Natural killer cell treated with Interleukin-12 subunit alpha and Interleukin-12 subunit beta and Interleukin-15 and Interleukin-18, amount 100 ng/mL, for 72 hours (primary cell): ENCODE measurements at regions not wholly inside any gene's neighbourhood (a gene's known extent, or its start where the extent isn't known, plus 50 kb on each side); places are given as distances from the start of the nearest gene placed in this dataset.

Source experiments
- ATAC-seq, 2 donors: fragments of 150-1000 bp; cut with Tn5 transposase in 1 of 2; sonication (Bioruptor Pico), chemical (Tn5 transposase) in 1 of 2; 2 replicates each; pipeline ENCODE4 v1.10.0; 2021
- DNase-seq: peaks from one replicate; pipeline ENCODE4 v3.0.0; 2022; ENCODE audit warnings: low spot score
- H3K27ac Mint-ChIP-seq, 2 donors: 1 replicate in 1 of 2; 2 replicates in 1 of 2; pipeline ENCODE4 v1.8.0; 2022; ENCODE audit warnings: mixed read lengths in 2 of 2, mild to moderate bottlenecking in 1 of 2, moderate library complexity in 1 of 2
- H3K27me3 Mint-ChIP-seq, 2 donors: 1 replicate in 1 of 2; 2 replicates in 1 of 2; pipeline ENCODE4 v1.8.0; 2022; ENCODE audit warnings: mixed read lengths in 2 of 2
- H3K36me3 Mint-ChIP-seq: one replicate; pipeline ENCODE4 v1.8.0; 2022; ENCODE audit warnings: mixed read lengths
- H3K4me1 Mint-ChIP-seq, 2 donors: 1 replicate in 1 of 2; 2 replicates in 1 of 2; pipeline ENCODE4 v1.8.0; 2022; ENCODE audit warnings: low read depth in 2 of 2, mixed read lengths in 2 of 2, mild to moderate bottlenecking in 1 of 2
- H3K4me3 Mint-ChIP-seq: one replicate; pipeline ENCODE4 v1.8.0; 2022; ENCODE audit warnings: mixed read lengths
- H3K9me3 Mint-ChIP-seq: 2 replicates; pipeline ENCODE4 v1.8.0; 2022; ENCODE audit warnings: mixed read lengths

DNA sequence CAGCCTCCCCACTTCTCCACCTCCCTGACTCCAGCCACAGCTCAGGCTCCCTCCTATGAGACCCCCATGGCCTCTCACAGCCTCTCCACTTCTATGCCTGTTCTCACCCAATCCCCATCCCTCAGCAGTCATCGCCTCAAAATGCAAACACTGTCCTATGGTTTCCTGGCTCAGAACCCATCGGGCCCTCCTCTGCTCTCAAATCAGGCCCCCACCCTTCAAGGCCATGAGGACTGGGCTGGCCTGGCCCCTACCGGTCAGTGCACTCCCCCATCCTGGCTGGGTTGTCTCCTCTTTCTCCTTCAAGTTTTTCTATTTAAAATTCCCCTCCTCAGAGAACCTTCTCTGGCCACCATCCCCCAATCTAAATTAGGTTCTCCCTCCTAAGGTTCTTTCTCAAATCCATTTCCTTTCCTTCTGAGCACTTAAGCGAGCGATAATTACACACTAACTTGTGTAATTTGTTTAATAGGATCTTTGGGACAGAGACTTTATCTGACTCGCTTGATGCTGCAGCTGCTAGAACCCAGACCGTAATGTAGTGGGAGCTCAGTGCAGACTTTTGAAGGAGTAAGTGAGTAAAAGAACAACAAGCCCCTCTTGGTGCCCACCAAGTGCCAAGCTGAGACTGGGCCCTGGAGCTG is 347.2 kb downstream of the MATN1 start:
- no peaks in the 10 kb centered on the region for H3K36me3 Mint-ChIP-seq

GRCh38 chr1:30375156-30375555 is 348.2 kb downstream of the MATN1 start:
- Mint-ChIP-seq H3K9me3 (no peaks in the 10 kb centered on the region), H3K27ac (no peak overlapping the region), H3K4me3 (no peak overlapping the region), H3K36me3 (no peaks in the 10 kb centered on the region), H3K4me1 (no peaks in the 10 kb centered on the region), H3K27me3 (peaks cover 0 to 6% of the 10 kb centered on the region in 2 donors)
- DNase-seq (no peak), ATAC-seq (no peak)

More for the DNA sequence above, 347.2 kb downstream of the MATN1 start:
- Mint-ChIP-seq H3K27me3 (peaks cover 0 to 6% of the 10 kb centered on the region in 2 donors), H3K9me3 (no peaks in the 10 kb centered on the region), H3K27ac (no peak overlapping the region), H3K4me3 (no peak overlapping the region), H3K4me1 (no peaks in the 10 kb centered on the region)
- ATAC-seq (no peak), DNase-seq (no peak)

- DNase-seq, result no peak
- Mint-ChIP-seq H3K4me1 (no peaks in the 10 kb centered on the region), H3K27ac (no peak overlapping the region), H3K4me3 (no peak overlapping the region), H3K27me3 (peaks cover 0 to 6% of the 10 kb centered on the region in 2 donors), H3K36me3 (no peaks in the 10 kb centered on the region), H3K9me3 (no peaks in the 10 kb centered on the region)
- peak in 1 of 2 donors; percentile 26 for ATAC-seq
Measured at GRCh38 chr1:30374400-30375070, 348.9 kb downstream of the MATN1 start.

- peak; percentile 12 to 34 for ATAC-seq
- no peak for DNase-seq
Measured at GRCh38 chr1:30373471-30374399, 349.6 kb downstream of the MATN1 start.

DNA sequence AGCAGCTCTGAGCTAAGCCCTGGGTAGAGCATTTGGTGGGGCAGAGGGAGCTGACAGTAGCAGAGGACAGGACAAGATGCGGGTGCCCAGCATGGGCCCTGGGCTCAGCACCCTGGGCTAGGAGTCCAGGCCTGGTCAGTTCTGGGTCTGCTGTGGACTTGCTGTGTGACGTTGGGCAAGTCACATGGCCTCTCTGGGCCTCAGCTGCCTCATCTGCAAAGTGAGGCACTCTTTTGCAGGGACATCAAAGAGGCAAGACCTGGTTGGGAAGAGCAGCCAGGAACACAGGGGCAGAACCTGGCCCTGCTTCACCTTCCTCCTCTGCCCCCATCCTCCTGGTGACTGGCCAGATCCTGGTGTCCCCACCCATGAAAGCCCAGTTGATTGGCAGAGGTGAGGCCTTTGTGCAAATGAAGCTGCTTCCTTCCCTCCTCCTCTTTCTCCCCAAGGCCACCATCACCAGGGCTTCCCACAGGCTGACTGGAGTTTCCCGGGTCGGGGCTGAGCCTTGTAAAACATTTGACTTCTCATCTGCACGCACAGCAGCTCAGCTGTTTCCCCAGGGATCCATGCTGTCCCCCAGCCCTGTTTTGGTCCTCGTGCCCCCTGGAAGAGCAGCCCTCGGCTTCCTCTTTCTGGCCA is 350.5 kb downstream of the MATN1 start:
- peaks cover 8% of the 10 kb centered on the region in 2 donors for H3K27me3 Mint-ChIP-seq

More at GRCh38 chr1:30373471-30374399, 349.6 kb downstream of the MATN1 start:
- H3K36me3 Mint-ChIP-seq, result no peaks in the 10 kb centered on the region
- H3K9me3 Mint-ChIP-seq, result no peaks in the 10 kb centered on the region
- no peaks in the 10 kb centered on the region for H3K4me1 Mint-ChIP-seq
- H3K4me3 Mint-ChIP-seq, result no peak overlapping the region
- peaks cover 0 to 6% of the 10 kb centered on the region in 2 donors for H3K27me3 Mint-ChIP-seq
- H3K27ac Mint-ChIP-seq, result no peak overlapping the region

GRCh38 chr1:30371888-30372791 is 351.2 kb downstream of the MATN1 start:
- no peak overlapping the region for H3K27ac Mint-ChIP-seq
- H3K27me3 Mint-ChIP-seq, result peaks cover 11% of the 10 kb centered on the region in 2 donors
- DNase-seq, result no peak
- ATAC-seq, result peak in 1 of 2 donors; percentile 18
- H3K36me3 Mint-ChIP-seq, result no peaks in the 10 kb centered on the region
- no peak overlapping the region for H3K4me3 Mint-ChIP-seq
- no peaks in the 10 kb centered on the region for H3K4me1 Mint-ChIP-seq
- no peaks in the 10 kb centered on the region for H3K9me3 Mint-ChIP-seq

More for the DNA sequence above, 350.5 kb downstream of the MATN1 start:
- no peaks in the 10 kb centered on the region for H3K4me1 Mint-ChIP-seq
- ATAC-seq (peak in 1 of 2 donors; percentile 16), DNase-seq (no peak)
- no peak overlapping the region for H3K27ac Mint-ChIP-seq
- H3K36me3 Mint-ChIP-seq, result no peaks in the 10 kb centered on the region
- no peak overlapping the region for H3K4me3 Mint-ChIP-seq
- H3K9me3 Mint-ChIP-seq, result no peaks in the 10 kb centered on the region

DNA sequence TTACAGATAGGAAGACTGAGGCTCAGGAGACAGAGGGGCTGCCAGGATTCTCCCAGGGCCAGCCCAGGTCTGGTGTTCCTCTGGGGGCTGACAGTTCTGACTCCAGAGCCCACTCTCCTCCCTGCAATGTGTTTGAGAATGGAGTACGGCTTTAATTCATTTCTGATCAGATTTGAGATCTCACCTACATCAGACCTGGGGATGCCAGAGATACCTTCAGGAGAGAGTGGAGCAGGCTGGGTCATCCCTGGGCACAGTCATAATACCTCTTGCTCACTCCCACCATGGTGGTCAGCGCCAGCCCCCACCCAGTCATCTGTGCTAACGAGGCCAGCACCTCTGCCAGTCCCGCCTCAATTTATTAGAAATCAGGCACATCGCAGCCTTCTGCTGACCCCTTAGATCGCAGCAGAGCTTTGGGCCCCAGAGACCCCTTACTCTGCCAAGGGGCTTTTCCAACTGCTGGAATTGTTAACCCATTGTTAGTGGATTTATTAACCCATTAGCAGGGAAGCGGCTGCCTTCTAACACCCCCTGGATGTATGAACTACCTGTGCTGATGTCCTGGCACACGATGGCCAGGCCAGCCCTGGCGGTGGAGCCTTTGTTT is 352.1 kb downstream of the MATN1 start:
- no peaks in the 10 kb centered on the region for H3K9me3 Mint-ChIP-seq
- H3K27me3 Mint-ChIP-seq, result peaks cover 13 to 18% of the 10 kb centered on the region in 2 donors
- no peaks in the 10 kb centered on the region for H3K36me3 Mint-ChIP-seq
- no peak overlapping the region for H3K27ac Mint-ChIP-seq
- H3K4me3 Mint-ChIP-seq, result no peak overlapping the region
- no peaks in the 10 kb centered on the region for H3K4me1 Mint-ChIP-seq
- ATAC-seq (no peak), DNase-seq (no peak)

DNA sequence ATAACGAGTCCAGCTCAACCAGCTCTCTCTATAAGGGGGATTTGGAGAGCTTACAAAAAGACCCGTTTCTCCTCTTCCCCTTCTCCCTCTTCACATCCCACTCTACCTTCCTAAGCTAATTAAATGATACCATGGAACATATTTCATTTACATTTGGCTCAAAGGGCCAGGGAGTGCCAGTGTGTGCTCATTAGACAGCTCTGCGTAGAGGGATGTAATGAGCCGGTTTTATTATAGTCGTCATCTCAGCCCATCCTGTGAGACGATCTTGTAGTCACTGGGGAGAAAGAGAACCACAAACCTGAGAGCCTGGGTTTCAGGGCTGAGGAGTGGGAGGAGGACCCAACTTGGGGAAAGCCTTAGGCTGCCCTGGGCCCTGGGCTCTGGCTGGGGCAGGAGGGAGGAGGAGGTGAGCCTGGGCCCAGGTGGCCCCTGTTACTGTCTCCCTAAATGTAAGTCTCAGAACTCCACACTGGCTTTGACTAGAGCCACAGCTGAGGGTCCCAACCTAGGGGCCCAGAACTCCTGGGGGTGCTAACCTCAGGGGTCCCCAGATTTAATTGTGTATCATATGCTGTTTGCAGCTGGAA is 354.6 kb downstream of the MATN1 start:
- peaks cover 13 to 28% of the 10 kb centered on the region in 2 donors for H3K27me3 Mint-ChIP-seq
- ATAC-seq (no peak), DNase-seq (no peak)
- no peaks in the 10 kb centered on the region for H3K9me3 Mint-ChIP-seq
- H3K27ac Mint-ChIP-seq, result no peak overlapping the region
- no peaks in the 10 kb centered on the region for H3K4me1 Mint-ChIP-seq
- H3K36me3 Mint-ChIP-seq, result no peaks in the 10 kb centered on the region
- H3K4me3 Mint-ChIP-seq, result no peak overlapping the region

GRCh38 chr1:30366911-30367310 is 356.5 kb downstream of the MATN1 start:
- Mint-ChIP-seq H3K9me3 (no peaks in the 10 kb centered on the region), H3K36me3 (no peaks in the 10 kb centered on the region), H3K4me1 (no peaks in the 10 kb centered on the region), H3K27me3 (peaks cover 19 to 28% of the 10 kb centered on the region in 2 donors), H3K27ac (no peak overlapping the region), H3K4me3 (no peak overlapping the region)
- no peak for ATAC-seq
- no peak for DNase-seq

DNA sequence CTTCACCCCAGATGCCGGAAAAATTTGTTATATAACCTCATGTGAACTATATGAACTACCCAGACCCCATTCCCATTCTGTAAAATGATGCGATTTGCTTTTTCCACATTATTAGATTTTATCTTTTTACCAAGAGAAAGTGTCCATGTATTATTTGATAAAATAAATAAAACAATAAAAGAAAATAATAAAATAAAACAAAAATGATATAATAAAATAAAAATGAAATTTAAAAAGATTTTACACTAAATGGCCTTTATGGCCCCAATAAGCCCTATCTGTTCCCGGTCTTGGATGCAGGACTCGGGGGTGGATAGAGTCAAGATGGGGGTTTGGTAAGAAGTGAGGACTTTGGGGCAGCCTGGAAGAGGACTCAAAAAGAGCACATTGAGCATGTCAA is 357.2 kb downstream of the MATN1 start:
- Mint-ChIP-seq H3K9me3 (no peaks in the 10 kb centered on the region), H3K36me3 (no peaks in the 10 kb centered on the region), H3K4me3 (no peak overlapping the region), H3K27ac (no peak overlapping the region), H3K27me3 (peaks cover 19 to 28% of the 10 kb centered on the region in 2 donors), H3K4me1 (no peaks in the 10 kb centered on the region)
- ATAC-seq (no peak), DNase-seq (no peak)

DNA sequence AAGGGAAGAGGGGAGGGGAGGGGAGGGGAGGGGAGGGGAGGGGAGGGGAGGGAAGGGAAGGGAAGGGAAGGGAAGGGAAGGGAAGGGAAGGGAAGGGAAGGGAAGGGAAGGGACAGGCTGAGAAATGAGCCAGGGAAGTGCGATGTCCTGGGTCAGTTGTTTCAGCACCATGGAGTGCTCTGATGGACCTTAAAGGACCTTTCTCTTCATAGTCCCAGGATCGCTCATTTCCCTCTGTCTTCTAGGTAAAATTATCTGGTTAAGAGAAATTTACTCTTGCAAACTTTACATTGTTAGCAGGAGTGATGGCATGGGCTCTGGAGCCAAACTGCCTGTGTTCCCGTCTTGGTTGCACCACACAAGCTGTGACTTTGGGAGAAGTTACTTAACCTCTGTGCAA is 357.8 kb downstream of the MATN1 start:
- Mint-ChIP-seq H3K4me3 (no peak overlapping the region), H3K27me3 (peaks cover 19 to 28% of the 10 kb centered on the region in 2 donors), H3K4me1 (no peaks in the 10 kb centered on the region), H3K36me3 (no peaks in the 10 kb centered on the region), H3K27ac (no peak overlapping the region), H3K9me3 (no peaks in the 10 kb centered on the region)
- DNase-seq (no peak), ATAC-seq (no peak)

- Mint-ChIP-seq H3K4me1 (no peaks in the 10 kb centered on the region), H3K27me3 (peaks cover 22 to 23% of the 10 kb centered on the region in 2 donors), H3K4me3 (no peak overlapping the region), H3K27ac (no peak overlapping the region), H3K36me3 (no peaks in the 10 kb centered on the region), H3K9me3 (no peaks in the 10 kb centered on the region)
- ATAC-seq (no peak), DNase-seq (no peak)
Measured at GRCh38 chr1:30363031-30363430, 360.4 kb downstream of the MATN1 start.
